ENCODE measurements at regions not wholly inside any gene's neighbourhood (a gene's known extent, or its start where the extent isn't known, plus 50 kb on each side); places are given as distances from the start of the nearest gene placed in this dataset.
"Not testable (repeated sequence)": the region's sequence is repeated elsewhere in the genome, so short reads cannot be mapped to it uniquely, and the experiment has no call there.

- H3K4me3 ChIP-seq (ENCODE audit: low read depth, low read length): no peak overlapping the region
- no peak overlapping the region for H3K9ac ChIP-seq (ENCODE audit: low read depth, low read length)
- no peaks in the 10 kb centered on the region for H3K36me3 ChIP-seq (ENCODE audit: control insufficient read depth, insufficient read depth, low read length)
- no peaks in the 10 kb centered on the region for H3K9me3 ChIP-seq (ENCODE audit: control insufficient read depth, insufficient read depth, low read length)
- no peaks in the 10 kb centered on the region for H3K27me3 ChIP-seq (ENCODE audit: control insufficient read depth, insufficient read depth, low read length)
- no peaks in the 10 kb centered on the region for H3K4me1 ChIP-seq (ENCODE audit: control insufficient read depth, insufficient read depth, low read length)
Measured at GRCh38 chr18:54662986-54663385, 71.9 kb downstream of the DYNAP start.

DNA sequence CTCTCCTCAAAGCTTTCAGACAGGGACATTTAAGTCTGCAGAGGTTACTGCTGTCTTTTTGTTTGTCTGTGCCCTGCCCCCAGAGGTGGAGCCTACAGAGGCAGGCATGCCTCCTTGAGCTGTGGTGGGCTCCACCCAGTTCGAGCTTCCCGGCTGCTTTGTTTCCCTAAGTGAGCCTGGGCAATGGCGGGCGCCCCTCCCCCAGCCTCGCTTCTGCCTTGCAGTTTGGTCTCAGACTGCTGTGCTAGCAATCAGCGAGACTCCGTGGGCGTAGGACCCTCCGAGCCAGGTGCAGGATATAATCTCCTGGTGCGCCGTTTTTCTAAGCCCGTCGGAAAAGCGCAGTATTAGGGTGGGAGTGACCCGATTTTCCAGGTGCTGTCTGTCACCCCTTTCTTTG lies 78.7 kb downstream of the DYNAP start:
- H3K9ac ChIP-seq (ENCODE audit: low read depth, low read length); H3K27me3 ChIP-seq (ENCODE audit: control insufficient read depth, insufficient read depth, low read length); H3K9me3 ChIP-seq (ENCODE audit: control insufficient read depth, insufficient read depth, low read length); H3K36me3 ChIP-seq (ENCODE audit: control insufficient read depth, insufficient read depth, low read length); H3K4me1 ChIP-seq (ENCODE audit: control insufficient read depth, insufficient read depth, low read length); H3K4me3 ChIP-seq (ENCODE audit: low read depth, low read length): not testable (repeated sequence)

- Histone ChIP-seq H3K4me1 (ENCODE audit: control insufficient read depth, insufficient read depth, low read length) (no peaks in the 10 kb centered on the region), H3K9me3 (ENCODE audit: control insufficient read depth, insufficient read depth, low read length) (peaks cover 7% of the 10 kb centered on the region), H3K27me3 (ENCODE audit: control insufficient read depth, insufficient read depth, low read length) (no peaks in the 10 kb centered on the region), H3K36me3 (ENCODE audit: control insufficient read depth, insufficient read depth, low read length) (peaks cover 3% of the 10 kb centered on the region), H3K9ac (ENCODE audit: low read depth, low read length) (no peak overlapping the region), H3K4me3 (ENCODE audit: low read depth, low read length) (no peak overlapping the region)
Measured at GRCh38 chr18:54671291-54671881, 80.3 kb downstream of the DYNAP start.

- H3K9me3 ChIP-seq (ENCODE audit: control insufficient read depth, insufficient read depth, low read length): peaks cover 7% of the 10 kb centered on the region
- peaks cover 3% of the 10 kb centered on the region for H3K36me3 ChIP-seq (ENCODE audit: control insufficient read depth, insufficient read depth, low read length)
- H3K27me3 ChIP-seq (ENCODE audit: control insufficient read depth, insufficient read depth, low read length): no peaks in the 10 kb centered on the region
- H3K4me1 ChIP-seq (ENCODE audit: control insufficient read depth, insufficient read depth, low read length): no peaks in the 10 kb centered on the region
- H3K4me3 ChIP-seq (ENCODE audit: low read depth, low read length): no peak overlapping the region
- no peak overlapping the region for H3K9ac ChIP-seq (ENCODE audit: low read depth, low read length)
Measured at GRCh38 chr18:54672109-54672508, 81.1 kb downstream of the DYNAP start.

DNA sequence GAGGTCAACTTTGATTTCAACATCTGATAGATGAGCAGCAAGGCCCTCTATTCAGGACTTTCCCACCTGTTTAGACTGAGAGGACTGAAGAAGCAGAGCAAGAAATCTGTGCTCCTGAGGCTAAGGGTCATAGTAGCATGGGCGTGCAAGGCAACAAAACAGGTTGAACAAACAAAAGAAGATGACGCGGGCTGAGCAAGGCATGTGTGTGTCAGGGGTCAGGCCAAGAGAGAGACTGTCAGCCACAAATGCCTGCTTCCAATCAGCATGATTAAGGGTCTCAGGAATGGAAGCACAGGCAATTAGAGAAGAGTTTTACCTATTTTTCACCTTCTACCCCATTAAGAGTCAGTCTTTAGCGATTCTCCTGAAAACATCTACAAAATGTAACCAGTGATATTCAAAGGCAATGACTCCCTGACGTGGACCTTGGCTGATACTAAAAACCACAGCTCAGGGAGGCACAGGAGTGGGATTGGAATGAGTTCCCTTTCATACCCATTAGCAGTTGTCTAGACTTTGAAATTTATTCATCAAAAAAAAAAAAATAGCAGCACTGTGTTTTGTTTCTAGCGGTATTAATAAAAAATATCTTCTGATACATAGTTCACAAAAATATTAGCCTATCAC lies 81.9 kb downstream of the DYNAP start:
- peaks cover 7% of the 10 kb centered on the region for H3K9me3 ChIP-seq (ENCODE audit: control insufficient read depth, insufficient read depth, low read length)
- H3K4me1 ChIP-seq (ENCODE audit: control insufficient read depth, insufficient read depth, low read length): no peaks in the 10 kb centered on the region
- H3K4me3 ChIP-seq (ENCODE audit: low read depth, low read length): no peak overlapping the region
- no peaks in the 10 kb centered on the region for H3K27me3 ChIP-seq (ENCODE audit: control insufficient read depth, insufficient read depth, low read length)
- H3K9ac ChIP-seq (ENCODE audit: low read depth, low read length): no peak overlapping the region
- H3K36me3 ChIP-seq (ENCODE audit: control insufficient read depth, insufficient read depth, low read length): peaks cover 3% of the 10 kb centered on the region

GRCh38 chr18:54673936-54674335 lies 82.9 kb downstream of the DYNAP start:
- Histone ChIP-seq H3K4me1 (ENCODE audit: control insufficient read depth, insufficient read depth, low read length) (no peaks in the 10 kb centered on the region), H3K9ac (ENCODE audit: low read depth, low read length) (no peak overlapping the region), H3K9me3 (ENCODE audit: control insufficient read depth, insufficient read depth, low read length) (peaks cover 7% of the 10 kb centered on the region), H3K36me3 (ENCODE audit: control insufficient read depth, insufficient read depth, low read length) (peaks cover 3% of the 10 kb centered on the region), H3K4me3 (ENCODE audit: low read depth, low read length) (no peak overlapping the region), H3K27me3 (ENCODE audit: control insufficient read depth, insufficient read depth, low read length) (no peaks in the 10 kb centered on the region)

GRCh38 chr18:54675076-54675475 lies 84.0 kb downstream of the DYNAP start:
- peaks cover 7% of the 10 kb centered on the region for H3K9me3 ChIP-seq (ENCODE audit: control insufficient read depth, insufficient read depth, low read length)
- H3K36me3 ChIP-seq (ENCODE audit: control insufficient read depth, insufficient read depth, low read length): peaks cover 3% of the 10 kb centered on the region
- no peak overlapping the region for H3K9ac ChIP-seq (ENCODE audit: low read depth, low read length)
- H3K4me3 ChIP-seq (ENCODE audit: low read depth, low read length): no peak overlapping the region
- no peaks in the 10 kb centered on the region for H3K4me1 ChIP-seq (ENCODE audit: control insufficient read depth, insufficient read depth, low read length)
- no peaks in the 10 kb centered on the region for H3K27me3 ChIP-seq (ENCODE audit: control insufficient read depth, insufficient read depth, low read length)

- Histone ChIP-seq H3K4me3 (ENCODE audit: low read depth, low read length) (no peak overlapping the region), H3K4me1 (ENCODE audit: control insufficient read depth, insufficient read depth, low read length) (no peaks in the 10 kb centered on the region), H3K36me3 (ENCODE audit: control insufficient read depth, insufficient read depth, low read length) (no peaks in the 10 kb centered on the region), H3K9ac (ENCODE audit: low read depth, low read length) (no peak overlapping the region), H3K27me3 (ENCODE audit: control insufficient read depth, insufficient read depth, low read length) (no peaks in the 10 kb centered on the region), H3K9me3 (ENCODE audit: control insufficient read depth, insufficient read depth, low read length) (no peaks in the 10 kb centered on the region)
Measured at GRCh38 chr18:54679318-54680149, 88.5 kb downstream of the DYNAP start.

- no peaks in the 10 kb centered on the region for H3K36me3 ChIP-seq (ENCODE audit: control insufficient read depth, insufficient read depth, low read length)
- no peaks in the 10 kb centered on the region for H3K27me3 ChIP-seq (ENCODE audit: control insufficient read depth, insufficient read depth, low read length)
- no peak overlapping the region for H3K4me3 ChIP-seq (ENCODE audit: low read depth, low read length)
Measured at GRCh38 chr18:54684784-54685183, 93.7 kb downstream of the DYNAP start.

DNA sequence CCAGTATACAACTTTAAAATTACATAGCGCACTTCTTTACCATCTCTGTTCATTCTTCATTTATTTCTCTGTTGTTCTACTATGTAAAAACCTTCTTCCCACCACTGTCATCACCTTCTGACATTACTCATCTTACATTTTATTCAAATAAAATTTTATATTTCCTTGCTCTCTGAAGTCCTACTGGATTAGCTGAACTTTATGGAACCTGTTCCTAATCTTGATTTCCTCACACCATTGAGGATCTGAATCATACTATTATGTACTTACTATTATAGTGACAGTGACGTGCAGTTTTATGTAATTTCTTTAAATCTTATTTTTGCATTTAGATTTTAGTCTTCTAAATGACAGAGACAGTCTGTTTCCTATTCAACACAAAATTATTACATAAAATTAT lies 98.3 kb downstream of the DYNAP start:
- Histone ChIP-seq H3K36me3 (ENCODE audit: control insufficient read depth, insufficient read depth, low read length) (no peaks in the 10 kb centered on the region), H3K4me1 (ENCODE audit: control insufficient read depth, insufficient read depth, low read length) (no peaks in the 10 kb centered on the region), H3K4me3 (ENCODE audit: low read depth, low read length) (no peak overlapping the region), H3K9ac (ENCODE audit: low read depth, low read length) (no peak overlapping the region), H3K27me3 (ENCODE audit: control insufficient read depth, insufficient read depth, low read length) (no peaks in the 10 kb centered on the region), H3K9me3 (ENCODE audit: control insufficient read depth, insufficient read depth, low read length) (no peaks in the 10 kb centered on the region)

More at GRCh38 chr18:54684784-54685183, 93.7 kb downstream of the DYNAP start:
- Histone ChIP-seq H3K4me1 (ENCODE audit: control insufficient read depth, insufficient read depth, low read length) (no peaks in the 10 kb centered on the region), H3K9ac (ENCODE audit: low read depth, low read length) (no peak overlapping the region), H3K9me3 (ENCODE audit: control insufficient read depth, insufficient read depth, low read length) (no peaks in the 10 kb centered on the region)

- Histone ChIP-seq H3K4me1 (ENCODE audit: control insufficient read depth, insufficient read depth, low read length) (no peaks in the 10 kb centered on the region), H3K36me3 (ENCODE audit: control insufficient read depth, insufficient read depth, low read length) (no peaks in the 10 kb centered on the region), H3K27me3 (ENCODE audit: control insufficient read depth, insufficient read depth, low read length) (no peaks in the 10 kb centered on the region), H3K9ac (ENCODE audit: low read depth, low read length) (no peak overlapping the region), H3K9me3 (ENCODE audit: control insufficient read depth, insufficient read depth, low read length) (no peaks in the 10 kb centered on the region), H3K4me3 (ENCODE audit: low read depth, low read length) (no peak overlapping the region)
Measured at GRCh38 chr18:54690198-54690597, 99.2 kb downstream of the DYNAP start.

DNA sequence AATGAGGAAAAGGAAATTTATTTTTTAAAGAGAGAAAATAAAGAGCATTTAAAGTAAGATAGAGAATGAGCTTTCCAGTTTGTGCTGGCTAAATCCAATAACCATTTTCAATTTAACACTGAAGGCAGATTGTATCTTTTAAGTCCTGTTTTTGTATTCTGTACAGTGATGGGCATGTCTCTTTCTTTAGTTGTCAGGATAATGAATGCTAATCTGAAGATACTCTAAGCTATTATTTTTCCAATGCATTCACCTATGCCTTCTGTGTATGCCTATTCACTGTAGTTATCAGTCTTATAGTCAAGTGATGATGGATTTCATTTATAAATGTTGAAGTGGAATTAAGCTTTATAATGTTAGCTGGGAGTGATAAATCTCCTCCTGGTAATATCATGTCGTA lies 101.4 kb downstream of the DYNAP start:
- no peaks in the 10 kb centered on the region for H3K9me3 ChIP-seq (ENCODE audit: control insufficient read depth, insufficient read depth, low read length)
- no peaks in the 10 kb centered on the region for H3K36me3 ChIP-seq (ENCODE audit: control insufficient read depth, insufficient read depth, low read length)
- H3K9ac ChIP-seq (ENCODE audit: low read depth, low read length): no peak overlapping the region
- no peaks in the 10 kb centered on the region for H3K27me3 ChIP-seq (ENCODE audit: control insufficient read depth, insufficient read depth, low read length)
- no peaks in the 10 kb centered on the region for H3K4me1 ChIP-seq (ENCODE audit: control insufficient read depth, insufficient read depth, low read length)
- no peak overlapping the region for H3K4me3 ChIP-seq (ENCODE audit: low read depth, low read length)

Data from iPS-15b (cell line).